Choroid plexus epithelial cell (primary cell): ENCODE measurements at regions not wholly inside any gene's neighbourhood (a gene's known extent, or its start where the extent isn't known, plus 50 kb on each side); places are given as distances from the start of the nearest gene placed in this dataset.

Experiments
- DNase-seq: peaks from one replicate; pipeline ENCODE4 v3.0.0-alpha.2; 2010; ENCODE audit warnings: low read depth
- H3K4me3 ChIP-seq: 2 replicates; pipeline ENCODE4 v1.5.1; 2011; ENCODE audit warnings: low read depth, mild to moderate bottlenecking, control low read depth, low read length, moderate library complexity
- TF ChIP-seq, protein P1 (sequence below): conservative IDR thresholded peaks from 2 replicates; pipeline ENCODE4 v1.5.1; 2011; ENCODE audit warnings: low read depth, mild to moderate bottlenecking, control low read depth, inconsistent platforms, low read length, moderate library complexity

DNA sequence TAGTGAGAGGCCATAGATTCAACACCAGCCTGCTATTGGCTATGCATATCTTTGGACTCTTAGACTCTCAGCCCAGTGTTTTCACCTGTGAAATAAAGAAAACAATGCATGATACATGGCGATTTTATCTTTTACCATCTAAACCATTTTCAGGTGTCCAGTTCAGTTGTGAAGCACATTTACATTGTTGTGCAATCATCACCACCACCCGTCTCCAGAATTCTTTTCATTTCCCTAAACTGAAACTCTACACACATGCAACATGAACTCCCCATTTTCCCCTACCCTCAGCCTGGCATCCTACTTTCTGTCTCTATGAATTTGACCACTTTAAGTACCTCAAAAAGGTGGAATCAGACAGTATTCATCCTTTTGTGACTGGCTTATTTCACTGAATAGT is 420.6 kb downstream of the MED10 start:
- no peak overlapping the region for H3K4me3 ChIP-seq
- TF ChIP-seq, protein P1, sequence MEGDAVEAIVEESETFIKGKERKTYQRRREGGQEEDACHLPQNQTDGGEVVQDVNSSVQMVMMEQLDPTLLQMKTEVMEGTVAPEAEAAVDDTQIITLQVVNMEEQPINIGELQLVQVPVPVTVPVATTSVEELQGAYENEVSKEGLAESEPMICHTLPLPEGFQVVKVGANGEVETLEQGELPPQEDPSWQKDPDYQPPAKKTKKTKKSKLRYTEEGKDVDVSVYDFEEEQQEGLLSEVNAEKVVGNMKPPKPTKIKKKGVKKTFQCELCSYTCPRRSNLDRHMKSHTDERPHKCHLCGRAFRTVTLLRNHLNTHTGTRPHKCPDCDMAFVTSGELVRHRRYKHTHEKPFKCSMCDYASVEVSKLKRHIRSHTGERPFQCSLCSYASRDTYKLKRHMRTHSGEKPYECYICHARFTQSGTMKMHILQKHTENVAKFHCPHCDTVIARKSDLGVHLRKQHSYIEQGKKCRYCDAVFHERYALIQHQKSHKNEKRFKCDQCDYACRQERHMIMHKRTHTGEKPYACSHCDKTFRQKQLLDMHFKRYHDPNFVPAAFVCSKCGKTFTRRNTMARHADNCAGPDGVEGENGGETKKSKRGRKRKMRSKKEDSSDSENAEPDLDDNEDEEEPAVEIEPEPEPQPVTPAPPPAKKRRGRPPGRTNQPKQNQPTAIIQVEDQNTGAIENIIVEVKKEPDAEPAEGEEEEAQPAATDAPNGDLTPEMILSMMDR = no peak
- DNase-seq = no peak

GRCh38 chr5:5954275-5954598 is 424.1 kb downstream of the MED10 start:
- TF ChIP-seq, protein P1 = no peak
- H3K4me3 ChIP-seq = no peak overlapping the region
- DNase-seq = no peak

DNA sequence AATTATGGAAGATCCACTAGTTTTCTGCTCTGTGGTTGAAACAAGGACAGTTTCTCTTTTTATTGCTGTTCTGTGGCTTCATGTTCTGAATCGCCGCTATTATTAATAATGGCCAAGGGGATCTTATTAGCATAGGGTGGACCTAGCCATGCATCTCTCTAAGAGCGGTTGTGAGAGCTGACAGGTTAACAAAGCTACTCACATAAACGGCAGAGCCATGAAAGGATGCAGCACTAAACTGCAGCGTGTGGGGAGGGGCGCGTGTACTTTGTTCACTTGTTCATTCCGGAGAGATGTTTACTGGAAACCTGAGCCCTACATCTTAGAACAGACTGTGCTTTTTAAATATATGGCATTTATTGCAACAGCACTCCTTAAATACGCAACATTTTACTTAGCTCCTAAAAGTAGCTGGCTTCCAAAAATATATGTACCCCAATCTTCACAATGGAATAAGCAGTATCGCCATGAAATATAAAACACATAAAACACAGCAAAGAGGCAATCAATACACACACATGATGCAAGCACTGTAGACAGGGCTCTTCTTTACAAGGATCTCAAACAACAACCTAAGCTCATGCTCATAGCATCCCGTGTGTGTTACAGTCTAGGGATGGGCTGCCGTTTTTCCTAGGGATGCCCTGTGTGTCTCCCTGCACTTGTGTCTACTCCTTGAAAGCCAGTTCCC is 424.6 kb downstream of the MED10 start:
- TF ChIP-seq, protein P1 = no peak
- no peak overlapping the region for H3K4me3 ChIP-seq
- no peak for DNase-seq

GRCh38 chr5:5951953-5952352 is 426.4 kb downstream of the MED10 start:
- no peak for DNase-seq
- TF ChIP-seq, protein P1 = no peak
- no peak overlapping the region for H3K4me3 ChIP-seq

DNA sequence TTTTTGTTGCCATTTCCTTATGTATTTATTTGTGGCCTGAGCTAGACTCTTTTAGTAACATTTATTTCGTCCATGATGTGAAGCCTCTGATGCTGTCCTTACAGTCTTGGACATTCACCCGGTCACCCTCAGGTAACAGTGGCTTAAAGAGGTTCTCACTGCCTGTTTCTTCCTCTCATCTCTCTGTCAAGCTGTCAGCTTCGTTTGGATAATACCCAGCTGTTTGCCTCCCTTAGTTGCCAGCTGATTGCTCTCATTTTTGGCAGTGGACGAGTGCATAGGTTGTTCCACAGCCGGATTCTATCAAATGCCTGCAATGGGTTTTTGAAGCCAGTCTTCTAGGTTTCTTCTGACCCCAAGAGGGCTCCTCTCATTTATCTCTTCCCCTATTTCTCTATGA is 427.7 kb downstream of the MED10 start:
- H3K4me3 ChIP-seq = no peak overlapping the region
- TF ChIP-seq, protein P1 = no peak
- no peak for DNase-seq

- TF ChIP-seq, protein P1 = no peak
- H3K4me3 ChIP-seq = no peak overlapping the region
- no peak for DNase-seq
Observed at GRCh38 chr5:5941486-5941885, 436.9 kb downstream of the MED10 start.

GRCh38 chr5:5939759-5940370 is 438.5 kb downstream of the MED10 start:
- TF ChIP-seq, protein P1 = no peak
- no peak overlapping the region for H3K4me3 ChIP-seq

More at GRCh38 chr5:5939759-5940370, 438.5 kb downstream of the MED10 start:
- no peak for DNase-seq
